ENCODE measurements at regions not wholly inside any gene's neighbourhood (a gene's known extent, or its start where the extent isn't known, plus 50 kb on each side); places are given as distances from the start of the nearest gene placed in this dataset.

DNA sequence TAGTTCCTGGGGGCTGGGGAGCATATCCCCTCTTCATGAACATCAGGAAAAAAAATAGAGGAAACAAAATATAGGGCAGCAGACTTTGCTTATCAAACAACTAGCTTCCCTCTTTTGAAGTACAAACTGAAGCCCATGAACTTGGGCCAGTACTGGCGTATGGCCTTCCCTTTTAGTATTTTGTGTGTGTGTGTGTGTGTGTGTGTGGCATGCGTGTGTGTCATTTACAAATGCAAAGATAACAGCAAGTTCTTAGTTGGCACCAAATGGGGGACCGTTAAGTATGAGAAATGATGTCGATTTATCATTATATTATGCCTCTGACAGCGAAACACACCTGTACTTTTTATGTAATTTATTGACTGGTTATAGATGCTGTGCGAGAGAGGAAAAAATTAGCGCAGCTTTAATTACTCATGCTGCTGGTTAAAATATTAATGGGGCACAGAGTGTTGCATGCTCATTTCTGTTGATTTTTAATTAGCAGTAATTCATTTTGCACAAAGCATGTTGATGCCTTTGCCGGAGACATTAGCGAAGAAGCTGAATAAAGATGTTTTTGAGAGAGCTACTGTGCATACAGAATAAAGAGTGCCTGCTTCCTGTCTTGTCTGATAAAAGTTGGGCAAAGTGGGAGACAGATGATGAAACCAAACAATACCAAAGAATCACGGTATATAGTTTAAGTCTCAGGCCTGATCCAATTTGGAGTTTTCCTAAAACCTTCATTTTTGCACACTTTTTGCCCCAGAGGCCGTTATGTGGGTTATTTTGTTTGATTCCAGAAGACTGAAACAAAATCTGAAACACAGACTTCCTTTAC lies 297.1 kb downstream of the SATB1 start:
- H3K27ac ChIP-seq (replicated peaks): no peak overlapping the region
- intact Hi-C loops (cut with micrococcal nuclease): no loop called here

GRCh38 chr3:18127174-18127858 lies 297.8 kb downstream of the SATB1 start:
- no peak for DNase-seq
- H3K27ac ChIP-seq (replicated peaks): no peak overlapping the region
- H3K27me3 ChIP-seq (ENCODE audit: low read depth): no peaks in the 10 kb centered on the region
- no peak overlapping the region for H3K4me3 ChIP-seq
- intact Hi-C loops (cut with micrococcal nuclease): no loop called here
- TF ChIP-seq, protein P1, sequence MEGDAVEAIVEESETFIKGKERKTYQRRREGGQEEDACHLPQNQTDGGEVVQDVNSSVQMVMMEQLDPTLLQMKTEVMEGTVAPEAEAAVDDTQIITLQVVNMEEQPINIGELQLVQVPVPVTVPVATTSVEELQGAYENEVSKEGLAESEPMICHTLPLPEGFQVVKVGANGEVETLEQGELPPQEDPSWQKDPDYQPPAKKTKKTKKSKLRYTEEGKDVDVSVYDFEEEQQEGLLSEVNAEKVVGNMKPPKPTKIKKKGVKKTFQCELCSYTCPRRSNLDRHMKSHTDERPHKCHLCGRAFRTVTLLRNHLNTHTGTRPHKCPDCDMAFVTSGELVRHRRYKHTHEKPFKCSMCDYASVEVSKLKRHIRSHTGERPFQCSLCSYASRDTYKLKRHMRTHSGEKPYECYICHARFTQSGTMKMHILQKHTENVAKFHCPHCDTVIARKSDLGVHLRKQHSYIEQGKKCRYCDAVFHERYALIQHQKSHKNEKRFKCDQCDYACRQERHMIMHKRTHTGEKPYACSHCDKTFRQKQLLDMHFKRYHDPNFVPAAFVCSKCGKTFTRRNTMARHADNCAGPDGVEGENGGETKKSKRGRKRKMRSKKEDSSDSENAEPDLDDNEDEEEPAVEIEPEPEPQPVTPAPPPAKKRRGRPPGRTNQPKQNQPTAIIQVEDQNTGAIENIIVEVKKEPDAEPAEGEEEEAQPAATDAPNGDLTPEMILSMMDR (IDR thresholded peaks at IDR 0.05; ENCODE audit: borderline replicate concordance): no peak
- no peaks in the 10 kb centered on the region for H3K9me3 ChIP-seq (replicated peaks)
- no peaks in the 10 kb centered on the region for H3K4me1 ChIP-seq
- H3K36me3 ChIP-seq: no peaks in the 10 kb centered on the region

More for the DNA sequence above, 297.1 kb downstream of the SATB1 start:
- H3K4me3 ChIP-seq: no peak overlapping the region
- TF ChIP-seq, protein P1 (IDR thresholded peaks at IDR 0.05; ENCODE audit: borderline replicate concordance): no peak
- no peaks in the 10 kb centered on the region for H3K4me1 ChIP-seq
- H3K27me3 ChIP-seq (ENCODE audit: low read depth): no peaks in the 10 kb centered on the region
- H3K36me3 ChIP-seq: no peaks in the 10 kb centered on the region
- no peak for DNase-seq
- H3K9me3 ChIP-seq (replicated peaks): no peaks in the 10 kb centered on the region

DNA sequence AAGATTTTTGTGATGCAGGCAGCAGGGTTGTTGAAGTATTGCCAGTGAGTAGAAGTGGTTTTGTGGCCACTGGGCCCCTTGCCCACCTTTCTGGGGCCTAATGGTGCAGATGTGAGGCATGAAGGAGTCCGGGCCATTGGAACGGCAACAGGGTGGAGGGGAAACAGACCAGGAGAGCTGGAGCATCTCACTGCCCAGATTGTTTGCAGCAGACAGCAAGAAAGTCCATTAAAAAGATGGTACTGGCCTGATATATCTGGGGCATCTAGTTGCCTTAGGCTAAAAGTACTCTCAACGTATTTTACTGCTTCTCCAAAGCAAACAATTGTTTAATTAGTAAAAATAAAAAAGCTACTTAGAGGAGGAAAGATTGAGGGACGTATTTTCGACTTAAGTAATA lies 298.4 kb downstream of the SATB1 start:
- Histone ChIP-seq H3K27me3 (ENCODE audit: low read depth) (no peaks in the 10 kb centered on the region), H3K27ac (replicated peaks) (no peak overlapping the region), H3K4me3 (no peak overlapping the region), H3K4me1 (no peaks in the 10 kb centered on the region), H3K9me3 (replicated peaks) (no peaks in the 10 kb centered on the region), H3K36me3 (no peaks in the 10 kb centered on the region)
- DNase-seq: no peak
- TF ChIP-seq, protein P1 (IDR thresholded peaks at IDR 0.05; ENCODE audit: borderline replicate concordance): no peak
- intact Hi-C loops (cut with micrococcal nuclease): no loop called here

GRCh38 chr3:18124501-18124900 lies 300.6 kb downstream of the SATB1 start:
- Histone ChIP-seq H3K27ac (replicated peaks) (no peak overlapping the region), H3K4me1 (no peaks in the 10 kb centered on the region), H3K36me3 (no peaks in the 10 kb centered on the region), H3K9me3 (replicated peaks) (no peaks in the 10 kb centered on the region), H3K27me3 (ENCODE audit: low read depth) (no peaks in the 10 kb centered on the region), H3K4me3 (no peak overlapping the region)
- TF ChIP-seq, protein P1 (IDR thresholded peaks at IDR 0.05; ENCODE audit: borderline replicate concordance): no peak
- intact Hi-C loops (cut with micrococcal nuclease): no loop called here
- DNase-seq: no peak

- no peak for DNase-seq
These were observed 302.9 kb downstream of the SATB1 start for GRCh38 chr3:18122264-18122663.

More at GRCh38 chr3:18122264-18122663, 302.9 kb downstream of the SATB1 start:
- Histone ChIP-seq H3K27me3 (ENCODE audit: low read depth) (no peaks in the 10 kb centered on the region), H3K36me3 (no peaks in the 10 kb centered on the region), H3K27ac (replicated peaks) (no peak overlapping the region), H3K9me3 (replicated peaks) (no peaks in the 10 kb centered on the region), H3K4me3 (no peak overlapping the region), H3K4me1 (no peaks in the 10 kb centered on the region)
- intact Hi-C loops (cut with micrococcal nuclease): no loop called here
- TF ChIP-seq, protein P1 (IDR thresholded peaks at IDR 0.05; ENCODE audit: borderline replicate concordance): no peak
